HepG2 (cell line): ENCODE measurements at regions not wholly inside any gene's neighbourhood (a gene's known extent, or its start where the extent isn't known, plus 50 kb on each side); places are given as distances from the start of the nearest gene placed in this dataset.

Experiments
- ATAC-seq: fragments of 200-7000 bp; cut with Tn5 transposase; 3 replicates; pipeline ENCODE4 v1.9.1; 2020; ENCODE audit warnings: mild to moderate bottlenecking, moderate library complexity
- BruUV-seq: library from RNA; stranded (reverse); fragments of 400-500 nt; replicated peaks from 2 replicates; lab custom pipeline; 2021; lab: Mats Ljungman, UMichigan
- CTCF ChIA-PET: fragments of 300-600 bp; formaldehyde crosslinking; extraction: SDS; loops from one replicate; lab custom pipeline; 2021; ENCODE audit warnings: low total read pairs, inconsistent platforms, low intra/inter-chr PET ratio; lab: Yijun Ruan, JAX
- POLR2A ChIA-PET: fragments of 350-600 bp; sonication (Branson Sonifier 250); formaldehyde crosslinking; loops from one replicate; lab custom pipeline; 2020; ENCODE audit warnings: antibody characterized with exemption, inconsistent platforms; lab: Yijun Ruan, JAX
- DNase-seq: peaks from one replicate; pipeline ENCODE4 v3.0.0-alpha.2; 2015; ENCODE audit warnings: low spot score
- FAIRE-seq: peaks from 3 replicates; lab custom pipeline; 2011; peaks lifted over from hg19 to GRCh38; lab: Jason Lieb, UNC
- H2AFZ ChIP-seq: one replicate; pipeline ENCODE4 v1.6.1; 2011; ENCODE audit warnings: low read length, inconsistent platforms
- H3K27ac ChIP-seq: fragments of 300-600 bp; 3 replicates; pipeline ENCODE4 v1.8.0; 2011; ENCODE audit warnings: mixed run types, mild to moderate bottlenecking, mixed read lengths, low read length, inconsistent platforms; ENCODE audit not compliant: insufficient read depth; ENCODE audit errors: extremely low read length
- H3K27me3 ChIP-seq, 2 experiments: fragments of 200-600 bp in 1 of 2; 2 replicates in 1 of 2; 3 replicates in 1 of 2; pipeline versions ENCODE4 v1.6.0 to v1.8.0; 2011; ENCODE audit warnings: low read length in 2 of 2, mild to moderate bottlenecking in 2 of 2, moderate library complexity in 2 of 2, inconsistent platforms in 1 of 2; ENCODE audit not compliant: insufficient read depth in 2 of 2, control insufficient read depth in 1 of 2
- H3K36me3 ChIP-seq, 2 experiments: fragments of 200-600 bp in 1 of 2; replicated peaks in 1 of 2; 2 replicates in 1 of 2; 3 replicates in 1 of 2; pipeline versions ENCODE4 v1.5.1 to v1.8.0; 2011; ENCODE audit warnings: low read length in 2 of 2, inconsistent platforms in 1 of 2; ENCODE audit not compliant: insufficient read depth in 2 of 2, control insufficient read depth in 1 of 2
- H3K4me1 ChIP-seq: 2 replicates; pipeline ENCODE4 v1.5.1; 2012; ENCODE audit warnings: low read length, inconsistent platforms; ENCODE audit not compliant: insufficient read depth
- H3K4me2 ChIP-seq: 2 replicates; pipeline ENCODE4 v1.6.0; 2011; ENCODE audit warnings: low read depth, low read length, inconsistent platforms
- H3K4me3 ChIP-seq, 3 experiments: fragments of 200-600 bp in 1 of 3; sonication (generic), shearing (Covaris generic) in 1 of 3; replicated peaks in 1 of 3; 2 replicates each; pipeline ENCODE4 v1.5.1; 2011 to 2016; ENCODE audit warnings: low read length in 3 of 3, inconsistent platforms in 2 of 3, low read depth in 2 of 3, mild to moderate bottlenecking in 2 of 3, control low read depth in 1 of 3, mixed read lengths in 1 of 3; ENCODE audit not compliant: insufficient read depth in 1 of 3
- H3K79me2 ChIP-seq: one replicate; pipeline ENCODE4 v1.6.1; 2011; ENCODE audit warnings: low read length, inconsistent platforms; ENCODE audit not compliant: insufficient read depth
- H3K9ac ChIP-seq: 2 replicates; pipeline ENCODE4 v1.6.0; 2011; ENCODE audit warnings: mild to moderate bottlenecking, low read depth, low read length, inconsistent platforms; ENCODE audit not compliant: insufficient read depth
- H3K9me3 ChIP-seq: 2 replicates; pipeline ENCODE4 v1.5.1; 2012; ENCODE audit warnings: mild to moderate bottlenecking, low read length
- H4K20me1 ChIP-seq: 2 replicates; pipeline ENCODE4 v1.6.0; 2011; ENCODE audit warnings: inconsistent platforms, mild to moderate bottlenecking, low read length, moderate library complexity; ENCODE audit not compliant: insufficient read depth
- FOXM1 ChIP-seq: sonication (generic); formaldehyde crosslinking; IDR thresholded peaks from 2 replicates; pipeline ENCODE4 v1.5.0; 2020; ENCODE audit warnings: missing genetic modification reagents
- JUN ChIP-seq: sonication (generic); formaldehyde crosslinking; IDR thresholded peaks from 2 replicates; pipeline ENCODE4 v1.4.0; 2020; ENCODE audit warnings: mild to moderate bottlenecking, missing genetic modification reagents
- MTA1 ChIP-seq: sonication (generic); formaldehyde crosslinking; IDR thresholded peaks from 2 replicates; pipeline ENCODE4 v1.4.0; 2020; ENCODE audit warnings: missing genetic modification reagents, mild to moderate bottlenecking, borderline replicate concordance
- MZF1 ChIP-seq: sonication (generic); formaldehyde crosslinking; IDR thresholded peaks from 2 replicates; pipeline ENCODE4 v1.8.1; 2023; ENCODE audit warnings: mild to moderate bottlenecking, missing genetic modification reagents, borderline replicate concordance
- PAXIP1 ChIP-seq: sonication (generic); formaldehyde crosslinking; conservative IDR thresholded peaks from 2 replicates; pipeline ENCODE4 v1.4.0; 2020; ENCODE audit warnings: mild to moderate bottlenecking, missing genetic modification reagents, moderate library complexity
- ZMYM2 ChIP-seq: sonication (generic); formaldehyde crosslinking; IDR thresholded peaks from 2 replicates; pipeline ENCODE4 v1.8.0; 2022; ENCODE audit warnings: mild to moderate bottlenecking, missing genetic modification reagents
- ZNF878 ChIP-seq: sonication (generic); formaldehyde crosslinking; IDR thresholded peaks from 2 replicates; pipeline ENCODE4 v1.8.1; 2023; ENCODE audit warnings: mild to moderate bottlenecking, missing genetic modification reagents, moderate library complexity
- WGBS: methylation state at CpG from one replicate; pipeline ENCODE4 v1.1.6; 2017; ENCODE audit warnings: low lambda C conversion rate; 5-methylcytosine and 5-hydroxymethylcytosine counted together
- in situ Hi-C: cut with HindIII; loops from 2 replicates; pipeline ENCODE4 v1.10.0; 2017; ENCODE audit warnings: low pct_unique_long_range_greater_than_20kb; ENCODE audit not compliant: extremely low pct_ligation_motif_present
- intact Hi-C: fragments of 100-400 bp; cut with micrococcal nuclease; formaldehyde crosslinking; loops from one replicate; pipeline ENCODE4 v1.10.0; 2022; ENCODE audit not compliant: unreplicated experiment
- TF ChIP-seq, protein P1 (sequence below): sonication (generic); IDR thresholded peaks from 2 replicates; pipeline ENCODE4 v1.6.1; 2016; ENCODE audit warnings: low read depth, borderline replicate concordance
- TF ChIP-seq, protein P2 (sequence below): sonication (generic); formaldehyde crosslinking; IDR thresholded peaks from 2 replicates; pipeline ENCODE4 v1.4.0; 2020; ENCODE audit warnings: missing genetic modification reagents

DNA sequence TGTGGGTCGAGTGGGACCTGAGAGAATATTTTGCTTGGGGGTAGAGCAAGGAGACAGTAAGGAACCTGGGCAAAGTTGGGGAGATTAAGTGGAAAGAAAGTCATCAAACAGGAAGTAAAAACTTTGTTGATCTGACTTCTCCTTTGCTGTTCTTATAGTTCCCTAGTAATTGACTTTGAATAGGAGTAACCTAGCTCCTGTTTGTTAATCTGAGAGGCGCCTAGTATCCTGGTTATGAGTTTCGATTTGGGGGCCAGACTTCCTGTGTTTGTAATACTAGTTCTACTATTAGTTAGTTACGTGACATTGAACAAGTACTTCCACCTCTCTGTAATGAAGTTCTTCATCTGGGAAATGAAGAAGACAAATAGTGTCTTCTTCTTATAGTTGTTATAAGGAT lies 99.1 kb downstream of the ZNF365 start:
- no peak overlapping the region for H3K9ac ChIP-seq
- no peaks in the 10 kb centered on the region for H3K36me3 ChIP-seq
- no TSS peak for BruUV-seq
- H3K4me3 ChIP-seq, result no peak overlapping the region
- H3K4me2 ChIP-seq, result no peak overlapping the region
- H3K79me2 ChIP-seq, result no peaks in the 10 kb centered on the region
- H2AFZ ChIP-seq, result no peak overlapping the region
- POLR2A ChIA-PET, result no interaction called here
- H3K9me3 ChIP-seq, result no peaks in the 10 kb centered on the region
- DNase-seq, result no peak
- H3K27me3 ChIP-seq, result no peaks in the 10 kb centered on the region; a peak in 1 of 5 replicates
- TF ChIP-seq MZF1 (CRISPR knock-in tag) (no peak), ZMYM2 (CRISPR knock-in tag) (no peak), PAXIP1 (CRISPR knock-in tag) (no peak)
- TF ChIP-seq, all 625 proteins: peak for 0
- CTCF ChIA-PET, result no interaction called here
- Histone ChIP-seq H3K4me1 (no peaks in the 10 kb centered on the region), H4K20me1 (no peaks in the 10 kb centered on the region), H3K27ac (no peak overlapping the region)
- intact Hi-C loops (no loop called here), in situ Hi-C loops (no loop called here)
- ATAC-seq (no peak), FAIRE-seq (no peak)
- 2% methylated on average over 4 of the region's 4 CpGs for WGBS

DNA sequence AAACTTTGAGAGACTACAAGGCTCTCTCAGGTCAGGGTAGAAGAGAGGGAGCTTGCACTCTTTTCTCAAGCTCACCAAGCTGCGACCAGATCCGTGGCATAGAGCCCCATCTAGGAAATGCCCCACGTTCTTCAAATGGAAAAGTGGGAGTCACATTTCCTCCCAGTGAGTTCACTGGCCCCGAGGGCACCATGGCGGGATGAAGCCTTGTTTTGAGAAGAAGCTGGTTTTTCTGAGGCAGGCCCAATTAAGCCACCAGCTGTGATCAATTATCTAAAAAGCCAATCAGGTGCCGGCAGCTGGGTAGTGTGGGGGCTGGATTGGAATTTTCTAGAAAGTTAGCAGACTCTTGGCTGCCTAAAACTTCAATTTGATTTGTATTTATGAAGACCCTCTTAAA lies 101.4 kb downstream of the ZNF365 start:
- no peak overlapping the region for H3K4me3 ChIP-seq
- in situ Hi-C loops (no loop called here), intact Hi-C loops (no loop called here)
- no peaks in the 10 kb centered on the region for H4K20me1 ChIP-seq
- no TSS peak for BruUV-seq
- ATAC-seq (no peak), DNase-seq (no peak), FAIRE-seq (no peak)
- WGBS, result 6% methylated on average over 5 of the region's 6 CpGs
- H3K4me1 ChIP-seq, result no peaks in the 10 kb centered on the region
- ChIA-PET CTCF (no interaction called here), POLR2A (no interaction called here)
- H3K36me3 ChIP-seq, result no peaks in the 10 kb centered on the region
- H3K27ac ChIP-seq, result no peak overlapping the region
- H3K9me3 ChIP-seq, result no peaks in the 10 kb centered on the region
- no peak overlapping the region for H2AFZ ChIP-seq
- no peaks in the 10 kb centered on the region for H3K79me2 ChIP-seq
- no peak overlapping the region for H3K4me2 ChIP-seq
- H3K27me3 ChIP-seq, result no peaks in the 10 kb centered on the region; a peak in 1 of 5 replicates
- no peak overlapping the region for H3K9ac ChIP-seq
- TF ChIP-seq FOXM1 (CRISPR knock-in tag) (no peak), ZNF878 (CRISPR knock-in tag) (no peak), MTA1 (CRISPR knock-in tag) (no peak), JUN (CRISPR knock-in tag) (no peak)
- TF ChIP-seq, protein P1, sequence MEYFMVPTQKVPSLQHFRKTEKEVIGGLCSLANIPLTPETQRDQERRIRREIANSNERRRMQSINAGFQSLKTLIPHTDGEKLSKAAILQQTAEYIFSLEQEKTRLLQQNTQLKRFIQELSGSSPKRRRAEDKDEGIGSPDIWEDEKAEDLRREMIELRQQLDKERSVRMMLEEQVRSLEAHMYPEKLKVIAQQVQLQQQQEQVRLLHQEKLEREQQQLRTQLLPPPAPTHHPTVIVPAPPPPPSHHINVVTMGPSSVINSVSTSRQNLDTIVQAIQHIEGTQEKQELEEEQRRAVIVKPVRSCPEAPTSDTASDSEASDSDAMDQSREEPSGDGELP, result no peak
- TF ChIP-seq, protein P2, sequence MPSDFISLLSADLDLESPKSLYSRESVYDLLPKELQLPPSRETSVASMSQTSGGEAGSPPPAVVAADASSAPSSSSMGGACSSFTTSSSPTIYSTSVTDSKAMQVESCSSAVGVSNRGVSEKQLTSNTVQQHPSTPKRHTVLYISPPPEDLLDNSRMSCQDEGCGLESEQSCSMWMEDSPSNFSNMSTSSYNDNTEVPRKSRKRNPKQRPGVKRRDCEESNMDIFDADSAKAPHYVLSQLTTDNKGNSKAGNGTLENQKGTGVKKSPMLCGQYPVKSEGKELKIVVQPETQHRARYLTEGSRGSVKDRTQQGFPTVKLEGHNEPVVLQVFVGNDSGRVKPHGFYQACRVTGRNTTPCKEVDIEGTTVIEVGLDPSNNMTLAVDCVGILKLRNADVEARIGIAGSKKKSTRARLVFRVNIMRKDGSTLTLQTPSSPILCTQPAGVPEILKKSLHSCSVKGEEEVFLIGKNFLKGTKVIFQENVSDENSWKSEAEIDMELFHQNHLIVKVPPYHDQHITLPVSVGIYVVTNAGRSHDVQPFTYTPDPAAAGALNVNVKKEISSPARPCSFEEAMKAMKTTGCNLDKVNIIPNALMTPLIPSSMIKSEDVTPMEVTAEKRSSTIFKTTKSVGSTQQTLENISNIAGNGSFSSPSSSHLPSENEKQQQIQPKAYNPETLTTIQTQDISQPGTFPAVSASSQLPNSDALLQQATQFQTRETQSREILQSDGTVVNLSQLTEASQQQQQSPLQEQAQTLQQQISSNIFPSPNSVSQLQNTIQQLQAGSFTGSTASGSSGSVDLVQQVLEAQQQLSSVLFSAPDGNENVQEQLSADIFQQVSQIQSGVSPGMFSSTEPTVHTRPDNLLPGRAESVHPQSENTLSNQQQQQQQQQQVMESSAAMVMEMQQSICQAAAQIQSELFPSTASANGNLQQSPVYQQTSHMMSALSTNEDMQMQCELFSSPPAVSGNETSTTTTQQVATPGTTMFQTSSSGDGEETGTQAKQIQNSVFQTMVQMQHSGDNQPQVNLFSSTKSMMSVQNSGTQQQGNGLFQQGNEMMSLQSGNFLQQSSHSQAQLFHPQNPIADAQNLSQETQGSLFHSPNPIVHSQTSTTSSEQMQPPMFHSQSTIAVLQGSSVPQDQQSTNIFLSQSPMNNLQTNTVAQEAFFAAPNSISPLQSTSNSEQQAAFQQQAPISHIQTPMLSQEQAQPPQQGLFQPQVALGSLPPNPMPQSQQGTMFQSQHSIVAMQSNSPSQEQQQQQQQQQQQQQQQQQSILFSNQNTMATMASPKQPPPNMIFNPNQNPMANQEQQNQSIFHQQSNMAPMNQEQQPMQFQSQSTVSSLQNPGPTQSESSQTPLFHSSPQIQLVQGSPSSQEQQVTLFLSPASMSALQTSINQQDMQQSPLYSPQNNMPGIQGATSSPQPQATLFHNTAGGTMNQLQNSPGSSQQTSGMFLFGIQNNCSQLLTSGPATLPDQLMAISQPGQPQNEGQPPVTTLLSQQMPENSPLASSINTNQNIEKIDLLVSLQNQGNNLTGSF, result no peak
